SK-N-SH treated with all-trans-retinoic acid at 6 μM for 48 hours (cell line): ENCODE measurements at regions not wholly inside any gene's neighbourhood (a gene's known extent, or its start where the extent isn't known, plus 50 kb on each side); places are given as distances from the start of the nearest gene placed in this dataset.

Source experiments
- ATAC-seq: fragments of 200-7000 bp; cut with Tn5 transposase; 3 replicates; pipeline ENCODE4 v1.9.1; 2020; ENCODE audit warnings: mild to moderate bottlenecking, moderate library complexity
- ARNTL ChIP-seq: fragments of 450-650 bp; formaldehyde crosslinking; IDR thresholded peaks from 2 replicates; pipeline ENCODE4 v1.5.0; 2020; ENCODE audit warnings: low read depth, mild to moderate bottlenecking, moderate library complexity, borderline replicate concordance
- CSDC2 ChIP-seq: fragments of 250-450 bp; sonication (Bioruptor Pico); IDR thresholded peaks from 2 replicates; pipeline ENCODE4 v1.5.0; 2020; ENCODE audit warnings: mild to moderate bottlenecking, moderate library complexity
- OSR1 ChIP-seq: fragments of 250-450 bp; sonication (Bioruptor Pico); IDR thresholded peaks from 2 replicates; pipeline ENCODE4 v1.8.0; 2022; ENCODE audit warnings: moderate library complexity, mild to moderate bottlenecking, inconsistent platforms
- PPARA ChIP-seq: fragments of 250-450 bp; sonication (Bioruptor Pico); IDR thresholded peaks from 2 replicates; pipeline ENCODE4 v1.5.0; 2020; ENCODE audit warnings: mild to moderate bottlenecking, borderline replicate concordance
- RARB ChIP-seq: fragments of 250-450 bp; sonication (Bioruptor Pico); IDR thresholded peaks from 2 replicates; pipeline ENCODE4 v1.8.0; 2021; ENCODE audit warnings: mild to moderate bottlenecking, moderate library complexity
- SNAI2 ChIP-seq: fragments of 250-450 bp; sonication (Bioruptor Pico); IDR thresholded peaks from 2 replicates; pipeline ENCODE4 v1.5.0; 2020; ENCODE audit warnings: mild to moderate bottlenecking, moderate library complexity
- TCF4 ChIP-seq: fragments of 250-450 bp; sonication (Bioruptor Pico); IDR thresholded peaks from 2 replicates; pipeline ENCODE4 v1.8.0; 2021; ENCODE audit warnings: mild to moderate bottlenecking, moderate library complexity, borderline replicate concordance
- TOX ChIP-seq: fragments of 250-450 bp; sonication (Bioruptor Pico); IDR thresholded peaks from 2 replicates; pipeline ENCODE4 v1.8.0; 2021; ENCODE audit warnings: mild to moderate bottlenecking, moderate library complexity, borderline replicate concordance
- ZC3H10 ChIP-seq: fragments of 250-450 bp; sonication (Bioruptor Pico); IDR thresholded peaks from 2 replicates; pipeline ENCODE4 v1.5.1; 2021; ENCODE audit warnings: mild to moderate bottlenecking, moderate library complexity
- ZFP3 ChIP-seq: fragments of 250-450 bp; sonication (Bioruptor Pico); IDR thresholded peaks from 2 replicates; pipeline ENCODE4 v1.5.0; 2020; ENCODE audit warnings: mild to moderate bottlenecking, moderate library complexity
- ZFP30 ChIP-seq: fragments of 450-650 bp; formaldehyde crosslinking; IDR thresholded peaks from 2 replicates; pipeline ENCODE4 v1.5.0; 2022; ENCODE audit warnings: mild to moderate bottlenecking, moderate library complexity
- ZNF565 ChIP-seq: fragments of 450-650 bp; formaldehyde crosslinking; conservative IDR thresholded peaks from 2 replicates; pipeline ENCODE4 v1.5.0; 2020; ENCODE audit warnings: low read depth, mild to moderate bottlenecking, moderate library complexity
- TF ChIP-seq, protein P1 (sequence below): fragments of 250-450 bp; sonication (Bioruptor Pico); IDR thresholded peaks from 2 replicates; pipeline ENCODE4 v1.8.0; 2020; ENCODE audit warnings: mild to moderate bottlenecking, moderate library complexity, borderline replicate concordance
- TF ChIP-seq, protein P2 (sequence below): fragments of 250-450 bp; sonication (Bioruptor Pico); IDR thresholded peaks from 2 replicates; pipeline ENCODE4 v1.5.0; 2020; ENCODE audit warnings: mild to moderate bottlenecking, moderate library complexity
- TF ChIP-seq, protein P3 (sequence below): fragments of 250-450 bp; sonication (Bioruptor Pico); IDR thresholded peaks from 2 replicates; pipeline ENCODE4 v1.8.0; 2021; ENCODE audit warnings: low read depth, mild to moderate bottlenecking, moderate library complexity, borderline replicate concordance
- TF ChIP-seq, protein P4 (sequence below): fragments of 250-450 bp; sonication (Bioruptor Pico); IDR thresholded peaks from 2 replicates; pipeline ENCODE4 v1.5.1; 2020; ENCODE audit warnings: low read depth, mild to moderate bottlenecking, moderate library complexity
- TF ChIP-seq, protein P5 (sequence below): fragments of 250-450 bp; sonication (Bioruptor Pico); IDR thresholded peaks from 2 replicates; pipeline ENCODE4 v1.5.1; 2021; ENCODE audit warnings: mild to moderate bottlenecking, moderate library complexity

DNA sequence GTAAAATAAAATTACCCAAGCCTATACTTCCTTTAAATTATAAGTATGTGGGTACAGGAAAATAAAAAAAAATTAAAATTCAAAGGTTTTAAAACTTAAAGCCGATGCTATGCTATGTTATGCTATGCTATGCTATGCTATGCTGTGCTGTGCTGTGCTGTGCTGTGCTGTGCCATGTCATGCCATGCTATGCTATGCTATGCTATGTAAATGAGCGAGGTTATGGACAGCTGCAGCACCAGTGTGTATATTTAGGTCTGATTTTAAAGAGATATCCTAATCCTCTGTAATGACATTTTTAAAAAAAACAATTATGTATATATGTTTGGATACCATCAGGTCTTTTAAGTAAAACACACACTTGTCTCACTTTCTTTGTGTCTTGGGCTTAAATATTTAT, 1822.0 kb upstream of the SEL1L start:
- ATAC-seq, result no peak
- TF ChIP-seq ARNTL (CRISPR knock-in tag), result no peak
- TF ChIP-seq ZNF565 (CRISPR knock-in tag), result no peak
- no peak for TF ChIP-seq SNAI2 (CRISPR knock-in tag)
- no peak for TF ChIP-seq ZFP30 (CRISPR knock-in tag)
- no peak for TF ChIP-seq ZFP3 (CRISPR knock-in tag)
- TF ChIP-seq TOX (CRISPR knock-in tag), result no peak

DNA sequence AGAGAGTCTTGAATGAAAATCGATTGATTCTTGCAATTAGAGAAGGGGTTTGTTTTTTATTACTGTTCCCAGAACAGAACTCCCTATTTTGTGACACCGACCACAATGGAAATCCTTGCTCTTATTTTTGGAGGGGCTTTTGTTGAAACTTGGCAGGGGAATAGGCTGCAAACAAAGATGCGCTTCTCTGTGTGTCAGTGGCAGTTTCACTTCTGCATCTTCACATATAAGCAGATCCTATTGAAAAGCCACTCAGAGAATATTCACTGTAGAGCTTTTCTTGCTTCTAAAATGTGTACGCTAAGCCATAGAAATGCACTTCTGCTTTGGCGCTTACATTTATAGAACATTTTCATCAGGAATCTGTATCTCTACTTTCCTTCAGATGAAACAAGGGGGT, 1822.4 kb upstream of the SEL1L start:
- TF ChIP-seq OSR1 (no peak), CSDC2 (CRISPR knock-in tag) (no peak), ZC3H10 (no peak), ZNF565 (CRISPR knock-in tag) (no peak), SNAI2 (CRISPR knock-in tag) (no peak), RARB (CRISPR knock-in tag) (no peak), ZFP30 (CRISPR knock-in tag) (no peak), PPARA (no peak)
- TF ChIP-seq, protein P1, sequence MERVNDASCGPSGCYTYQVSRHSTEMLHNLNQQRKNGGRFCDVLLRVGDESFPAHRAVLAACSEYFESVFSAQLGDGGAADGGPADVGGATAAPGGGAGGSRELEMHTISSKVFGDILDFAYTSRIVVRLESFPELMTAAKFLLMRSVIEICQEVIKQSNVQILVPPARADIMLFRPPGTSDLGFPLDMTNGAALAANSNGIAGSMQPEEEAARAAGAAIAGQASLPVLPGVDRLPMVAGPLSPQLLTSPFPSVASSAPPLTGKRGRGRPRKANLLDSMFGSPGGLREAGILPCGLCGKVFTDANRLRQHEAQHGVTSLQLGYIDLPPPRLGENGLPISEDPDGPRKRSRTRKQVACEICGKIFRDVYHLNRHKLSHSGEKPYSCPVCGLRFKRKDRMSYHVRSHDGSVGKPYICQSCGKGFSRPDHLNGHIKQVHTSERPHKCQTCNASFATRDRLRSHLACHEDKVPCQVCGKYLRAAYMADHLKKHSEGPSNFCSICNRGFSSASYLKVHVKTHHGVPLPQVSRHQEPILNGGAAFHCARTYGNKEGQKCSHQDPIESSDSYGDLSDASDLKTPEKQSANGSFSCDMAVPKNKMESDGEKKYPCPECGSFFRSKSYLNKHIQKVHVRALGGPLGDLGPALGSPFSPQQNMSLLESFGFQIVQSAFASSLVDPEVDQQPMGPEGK (CRISPR knock-in tag), result no peak
- TF ChIP-seq, protein P2, sequence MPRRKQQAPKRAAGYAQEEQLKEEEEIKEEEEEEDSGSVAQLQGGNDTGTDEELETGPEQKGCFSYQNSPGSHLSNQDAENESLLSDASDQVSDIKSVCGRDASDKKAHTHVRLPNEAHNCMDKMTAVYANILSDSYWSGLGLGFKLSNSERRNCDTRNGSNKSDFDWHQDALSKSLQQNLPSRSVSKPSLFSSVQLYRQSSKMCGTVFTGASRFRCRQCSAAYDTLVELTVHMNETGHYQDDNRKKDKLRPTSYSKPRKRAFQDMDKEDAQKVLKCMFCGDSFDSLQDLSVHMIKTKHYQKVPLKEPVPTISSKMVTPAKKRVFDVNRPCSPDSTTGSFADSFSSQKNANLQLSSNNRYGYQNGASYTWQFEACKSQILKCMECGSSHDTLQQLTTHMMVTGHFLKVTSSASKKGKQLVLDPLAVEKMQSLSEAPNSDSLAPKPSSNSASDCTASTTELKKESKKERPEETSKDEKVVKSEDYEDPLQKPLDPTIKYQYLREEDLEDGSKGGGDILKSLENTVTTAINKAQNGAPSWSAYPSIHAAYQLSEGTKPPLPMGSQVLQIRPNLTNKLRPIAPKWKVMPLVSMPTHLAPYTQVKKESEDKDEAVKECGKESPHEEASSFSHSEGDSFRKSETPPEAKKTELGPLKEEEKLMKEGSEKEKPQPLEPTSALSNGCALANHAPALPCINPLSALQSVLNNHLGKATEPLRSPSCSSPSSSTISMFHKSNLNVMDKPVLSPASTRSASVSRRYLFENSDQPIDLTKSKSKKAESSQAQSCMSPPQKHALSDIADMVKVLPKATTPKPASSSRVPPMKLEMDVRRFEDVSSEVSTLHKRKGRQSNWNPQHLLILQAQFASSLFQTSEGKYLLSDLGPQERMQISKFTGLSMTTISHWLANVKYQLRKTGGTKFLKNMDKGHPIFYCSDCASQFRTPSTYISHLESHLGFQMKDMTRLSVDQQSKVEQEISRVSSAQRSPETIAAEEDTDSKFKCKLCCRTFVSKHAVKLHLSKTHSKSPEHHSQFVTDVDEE (CRISPR knock-in tag), result no peak
- TF ChIP-seq, protein P3, sequence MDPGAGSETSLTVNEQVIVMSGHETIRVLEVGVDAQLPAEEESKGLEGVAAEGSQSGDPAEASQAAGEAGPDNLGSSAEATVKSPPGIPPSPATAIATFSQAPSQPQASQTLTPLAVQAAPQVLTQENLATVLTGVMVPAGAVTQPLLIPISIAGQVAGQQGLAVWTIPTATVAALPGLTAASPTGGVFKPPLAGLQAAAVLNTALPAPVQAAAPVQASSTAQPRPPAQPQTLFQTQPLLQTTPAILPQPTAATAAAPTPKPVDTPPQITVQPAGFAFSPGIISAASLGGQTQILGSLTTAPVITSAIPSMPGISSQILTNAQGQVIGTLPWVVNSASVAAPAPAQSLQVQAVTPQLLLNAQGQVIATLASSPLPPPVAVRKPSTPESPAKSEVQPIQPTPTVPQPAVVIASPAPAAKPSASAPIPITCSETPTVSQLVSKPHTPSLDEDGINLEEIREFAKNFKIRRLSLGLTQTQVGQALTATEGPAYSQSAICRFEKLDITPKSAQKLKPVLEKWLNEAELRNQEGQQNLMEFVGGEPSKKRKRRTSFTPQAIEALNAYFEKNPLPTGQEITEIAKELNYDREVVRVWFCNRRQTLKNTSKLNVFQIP (CRISPR knock-in tag), result no peak
- no peak for ATAC-seq

DNA sequence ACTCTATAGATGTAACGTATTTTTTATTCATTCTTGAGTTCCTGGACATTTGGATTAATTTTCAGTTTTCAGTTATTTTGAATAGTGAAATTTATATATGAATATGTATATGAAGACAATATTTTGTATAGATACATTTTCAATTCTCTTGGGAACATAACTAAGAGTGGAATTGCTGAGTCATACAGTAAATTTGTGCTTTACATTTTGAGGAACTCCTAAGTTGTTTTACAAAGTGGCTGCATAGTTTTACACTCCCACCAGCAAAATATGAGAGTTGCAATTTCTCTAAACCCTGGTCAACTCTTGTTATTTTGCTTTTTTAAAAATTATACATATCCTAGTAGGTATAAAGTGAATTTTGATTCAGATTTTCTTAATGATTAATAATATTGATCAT, 1838.6 kb upstream of the SEL1L start:
- TF ChIP-seq, protein P2 (CRISPR knock-in tag), result no peak
- TF ChIP-seq, protein P4, sequence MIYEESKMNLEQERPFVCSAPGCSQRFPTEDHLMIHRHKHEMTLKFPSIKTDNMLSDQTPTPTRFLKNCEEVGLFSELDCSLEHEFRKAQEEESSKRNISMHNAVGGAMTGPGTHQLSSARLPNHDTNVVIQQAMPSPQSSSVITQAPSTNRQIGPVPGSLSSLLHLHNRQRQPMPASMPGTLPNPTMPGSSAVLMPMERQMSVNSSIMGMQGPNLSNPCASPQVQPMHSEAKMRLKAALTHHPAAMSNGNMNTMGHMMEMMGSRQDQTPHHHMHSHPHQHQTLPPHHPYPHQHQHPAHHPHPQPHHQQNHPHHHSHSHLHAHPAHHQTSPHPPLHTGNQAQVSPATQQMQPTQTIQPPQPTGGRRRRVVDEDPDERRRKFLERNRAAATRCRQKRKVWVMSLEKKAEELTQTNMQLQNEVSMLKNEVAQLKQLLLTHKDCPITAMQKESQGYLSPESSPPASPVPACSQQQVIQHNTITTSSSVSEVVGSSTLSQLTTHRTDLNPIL (CRISPR knock-in tag), result no peak
- TF ChIP-seq, protein P5, sequence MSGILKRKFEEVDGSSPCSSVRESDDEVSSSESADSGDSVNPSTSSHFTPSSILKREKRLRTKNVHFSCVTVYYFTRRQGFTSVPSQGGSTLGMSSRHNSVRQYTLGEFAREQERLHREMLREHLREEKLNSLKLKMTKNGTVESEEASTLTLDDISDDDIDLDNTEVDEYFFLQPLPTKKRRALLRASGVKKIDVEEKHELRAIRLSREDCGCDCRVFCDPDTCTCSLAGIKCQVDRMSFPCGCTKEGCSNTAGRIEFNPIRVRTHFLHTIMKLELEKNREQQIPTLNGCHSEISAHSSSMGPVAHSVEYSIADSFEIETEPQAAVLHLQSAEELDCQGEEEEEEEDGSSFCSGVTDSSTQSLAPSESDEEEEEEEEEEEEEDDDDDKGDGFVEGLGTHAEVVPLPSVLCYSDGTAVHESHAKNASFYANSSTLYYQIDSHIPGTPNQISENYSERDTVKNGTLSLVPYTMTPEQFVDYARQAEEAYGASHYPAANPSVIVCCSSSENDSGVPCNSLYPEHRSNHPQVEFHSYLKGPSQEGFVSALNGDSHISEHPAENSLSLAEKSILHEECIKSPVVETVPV (CRISPR knock-in tag), result no peak
- TF ChIP-seq TCF4 (CRISPR knock-in tag), result no peak
- ATAC-seq, result no peak
